ENCODE measurements at regions not wholly inside any gene's neighbourhood (a gene's known extent, or its start where the extent isn't known, plus 50 kb on each side); places are given as distances from the start of the nearest gene placed in this dataset.

DNA sequence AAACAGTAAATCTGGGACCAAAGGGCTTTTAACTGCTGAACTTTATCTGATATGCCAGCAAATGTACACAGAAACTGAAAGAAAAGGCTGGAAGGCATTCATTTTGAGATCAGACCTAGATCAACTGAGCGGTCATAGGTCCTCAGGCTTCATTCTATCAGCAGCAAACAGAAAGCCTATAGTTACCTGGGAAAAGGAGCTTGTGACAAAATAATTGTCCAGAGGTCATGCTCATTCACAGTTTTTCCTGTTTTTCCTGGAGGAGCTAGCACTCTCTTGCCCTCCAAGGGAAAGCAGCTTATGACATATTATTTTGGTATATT lies 320.2 kb downstream of the AHR start (continued):
- TF ChIP-seq NCOA2 (CRISPR knock-in tag; IDR thresholded peaks at IDR 0.05) (peak; percentile 83), KDM4B (CRISPR knock-in tag; IDR thresholded peaks at IDR 0.05) (no peak), ZFP36L2 (CRISPR knock-in tag; IDR thresholded peaks at IDR 0.05) (no peak), KLF6 (CRISPR knock-in tag; IDR thresholded peaks at IDR 0.05) (no peak), SOX6 (IDR thresholded peaks at IDR 0.05) (no peak), SOX6 (CRISPR knock-in tag; IDR thresholded peaks at IDR 0.05) (peak; percentile 86), AGO1 (IDR thresholded peaks at IDR 0.05; ENCODE audit: low read depth, low read length, poor library complexity, severe bottlenecking) (no peak), SRSF9 (IDR thresholded peaks at IDR 0.05; ENCODE audit: borderline replicate concordance, insufficient read depth, low read depth, low read length, poor library complexity, severe bottlenecking) (no peak), ZNF614 (CRISPR knock-in tag; IDR thresholded peaks at IDR 0.05; ENCODE audit: borderline replicate concordance) (no peak), ZNF749 (CRISPR knock-in tag; IDR thresholded peaks at IDR 0.05; ENCODE audit: borderline replicate concordance) (no peak), ZNF326 (CRISPR knock-in tag; IDR thresholded peaks at IDR 0.05; ENCODE audit: borderline replicate concordance) (no peak), PCBP2 (optimal IDR thresholded peaks at IDR 0.05; ENCODE audit: low read depth, low read length, poor library complexity, severe bottlenecking) (no peak), NR2C2 (CRISPR knock-in tag; IDR thresholded peaks at IDR 0.05; ENCODE audit: borderline replicate concordance) (no peak), HNF4G (IDR thresholded peaks at IDR 0.05; ENCODE audit: borderline replicate concordance, low read depth, low read length) (peak; percentile 90), HNF4G (CRISPR knock-in tag; IDR thresholded peaks at IDR 0.05; ENCODE audit: borderline replicate concordance, low read depth) (peak; percentile 48; the same call in 1 of the 2 replicates), SOX5 (CRISPR knock-in tag; IDR thresholded peaks at IDR 0.05; ENCODE audit: borderline replicate concordance) (peak; percentile 52; the same call in 1 of the 2 replicates), FOXM1 (CRISPR knock-in tag; IDR thresholded peaks at IDR 0.05) (no peak), ZEB1 (IDR thresholded peaks at IDR 0.05; ENCODE audit: insufficient replicate concordance, low read depth) (peak; percentile 73), HHEX (CRISPR knock-in tag; IDR thresholded peaks at IDR 0.05) (peak; percentile 41; the same call in 1 of the 2 replicates)
- TF ChIP-seq, protein P1, sequence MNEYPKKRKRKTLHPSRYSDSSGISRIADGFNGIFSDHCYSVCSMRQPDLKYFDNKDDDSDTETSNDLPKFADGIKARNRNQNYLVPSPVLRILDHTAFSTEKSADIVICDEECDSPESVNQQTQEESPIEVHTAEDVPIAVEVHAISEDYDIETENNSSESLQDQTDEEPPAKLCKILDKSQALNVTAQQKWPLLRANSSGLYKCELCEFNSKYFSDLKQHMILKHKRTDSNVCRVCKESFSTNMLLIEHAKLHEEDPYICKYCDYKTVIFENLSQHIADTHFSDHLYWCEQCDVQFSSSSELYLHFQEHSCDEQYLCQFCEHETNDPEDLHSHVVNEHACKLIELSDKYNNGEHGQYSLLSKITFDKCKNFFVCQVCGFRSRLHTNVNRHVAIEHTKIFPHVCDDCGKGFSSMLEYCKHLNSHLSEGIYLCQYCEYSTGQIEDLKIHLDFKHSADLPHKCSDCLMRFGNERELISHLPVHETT (CRISPR knock-in tag; conservative IDR thresholded peaks at IDR 0.05), result no peak
- TF ChIP-seq, protein P2, sequence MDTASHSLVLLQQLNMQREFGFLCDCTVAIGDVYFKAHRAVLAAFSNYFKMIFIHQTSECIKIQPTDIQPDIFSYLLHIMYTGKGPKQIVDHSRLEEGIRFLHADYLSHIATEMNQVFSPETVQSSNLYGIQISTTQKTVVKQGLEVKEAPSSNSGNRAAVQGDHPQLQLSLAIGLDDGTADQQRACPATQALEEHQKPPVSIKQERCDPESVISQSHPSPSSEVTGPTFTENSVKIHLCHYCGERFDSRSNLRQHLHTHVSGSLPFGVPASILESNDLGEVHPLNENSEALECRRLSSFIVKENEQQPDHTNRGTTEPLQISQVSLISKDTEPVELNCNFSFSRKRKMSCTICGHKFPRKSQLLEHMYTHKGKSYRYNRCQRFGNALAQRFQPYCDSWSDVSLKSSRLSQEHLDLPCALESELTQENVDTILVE (CRISPR knock-in tag; IDR thresholded peaks at IDR 0.05), result no peak
- TF ChIP-seq, protein P3, sequence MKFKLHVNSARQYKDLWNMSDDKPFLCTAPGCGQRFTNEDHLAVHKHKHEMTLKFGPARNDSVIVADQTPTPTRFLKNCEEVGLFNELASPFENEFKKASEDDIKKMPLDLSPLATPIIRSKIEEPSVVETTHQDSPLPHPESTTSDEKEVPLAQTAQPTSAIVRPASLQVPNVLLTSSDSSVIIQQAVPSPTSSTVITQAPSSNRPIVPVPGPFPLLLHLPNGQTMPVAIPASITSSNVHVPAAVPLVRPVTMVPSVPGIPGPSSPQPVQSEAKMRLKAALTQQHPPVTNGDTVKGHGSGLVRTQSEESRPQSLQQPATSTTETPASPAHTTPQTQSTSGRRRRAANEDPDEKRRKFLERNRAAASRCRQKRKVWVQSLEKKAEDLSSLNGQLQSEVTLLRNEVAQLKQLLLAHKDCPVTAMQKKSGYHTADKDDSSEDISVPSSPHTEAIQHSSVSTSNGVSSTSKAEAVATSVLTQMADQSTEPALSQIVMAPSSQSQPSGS (CRISPR knock-in tag; IDR thresholded peaks at IDR 0.05), result no peak
- TF ChIP-seq, protein P4, sequence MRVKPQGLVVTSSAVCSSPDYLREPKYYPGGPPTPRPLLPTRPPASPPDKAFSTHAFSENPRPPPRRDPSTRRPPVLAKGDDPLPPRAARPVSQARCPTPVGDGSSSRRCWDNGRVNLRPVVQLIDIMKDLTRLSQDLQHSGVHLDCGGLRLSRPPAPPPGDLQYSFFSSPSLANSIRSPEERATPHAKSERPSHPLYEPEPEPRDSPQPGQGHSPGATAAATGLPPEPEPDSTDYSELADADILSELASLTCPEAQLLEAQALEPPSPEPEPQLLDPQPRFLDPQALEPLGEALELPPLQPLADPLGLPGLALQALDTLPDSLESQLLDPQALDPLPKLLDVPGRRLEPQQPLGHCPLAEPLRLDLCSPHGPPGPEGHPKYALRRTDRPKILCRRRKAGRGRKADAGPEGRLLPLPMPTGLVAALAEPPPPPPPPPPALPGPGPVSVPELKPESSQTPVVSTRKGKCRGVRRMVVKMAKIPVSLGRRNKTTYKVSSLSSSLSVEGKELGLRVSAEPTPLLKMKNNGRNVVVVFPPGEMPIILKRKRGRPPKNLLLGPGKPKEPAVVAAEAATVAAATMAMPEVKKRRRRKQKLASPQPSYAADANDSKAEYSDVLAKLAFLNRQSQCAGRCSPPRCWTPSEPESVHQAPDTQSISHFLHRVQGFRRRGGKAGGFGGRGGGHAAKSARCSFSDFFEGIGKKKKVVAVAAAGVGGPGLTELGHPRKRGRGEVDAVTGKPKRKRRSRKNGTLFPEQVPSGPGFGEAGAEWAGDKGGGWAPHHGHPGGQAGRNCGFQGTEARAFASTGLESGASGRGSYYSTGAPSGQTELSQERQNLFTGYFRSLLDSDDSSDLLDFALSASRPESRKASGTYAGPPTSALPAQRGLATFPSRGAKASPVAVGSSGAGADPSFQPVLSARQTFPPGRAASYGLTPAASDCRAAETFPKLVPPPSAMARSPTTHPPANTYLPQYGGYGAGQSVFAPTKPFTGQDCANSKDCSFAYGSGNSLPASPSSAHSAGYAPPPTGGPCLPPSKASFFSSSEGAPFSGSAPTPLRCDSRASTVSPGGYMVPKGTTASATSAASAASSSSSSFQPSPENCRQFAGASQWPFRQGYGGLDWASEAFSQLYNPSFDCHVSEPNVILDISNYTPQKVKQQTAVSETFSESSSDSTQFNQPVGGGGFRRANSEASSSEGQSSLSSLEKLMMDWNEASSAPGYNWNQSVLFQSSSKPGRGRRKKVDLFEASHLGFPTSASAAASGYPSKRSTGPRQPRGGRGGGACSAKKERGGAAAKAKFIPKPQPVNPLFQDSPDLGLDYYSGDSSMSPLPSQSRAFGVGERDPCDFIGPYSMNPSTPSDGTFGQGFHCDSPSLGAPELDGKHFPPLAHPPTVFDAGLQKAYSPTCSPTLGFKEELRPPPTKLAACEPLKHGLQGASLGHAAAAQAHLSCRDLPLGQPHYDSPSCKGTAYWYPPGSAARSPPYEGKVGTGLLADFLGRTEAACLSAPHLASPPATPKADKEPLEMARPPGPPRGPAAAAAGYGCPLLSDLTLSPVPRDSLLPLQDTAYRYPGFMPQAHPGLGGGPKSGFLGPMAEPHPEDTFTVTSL (CRISPR knock-in tag; IDR thresholded peaks at IDR 0.05; ENCODE audit: borderline replicate concordance), result peak; percentile 96; the same call in 1 of the 2 replicates

Data from HepG2 (cell line).